ENCODE measurements at regions not wholly inside any gene's neighbourhood (a gene's known extent, or its start where the extent isn't known, plus 50 kb on each side); places are given as distances from the start of the nearest gene placed in this dataset.

DNA sequence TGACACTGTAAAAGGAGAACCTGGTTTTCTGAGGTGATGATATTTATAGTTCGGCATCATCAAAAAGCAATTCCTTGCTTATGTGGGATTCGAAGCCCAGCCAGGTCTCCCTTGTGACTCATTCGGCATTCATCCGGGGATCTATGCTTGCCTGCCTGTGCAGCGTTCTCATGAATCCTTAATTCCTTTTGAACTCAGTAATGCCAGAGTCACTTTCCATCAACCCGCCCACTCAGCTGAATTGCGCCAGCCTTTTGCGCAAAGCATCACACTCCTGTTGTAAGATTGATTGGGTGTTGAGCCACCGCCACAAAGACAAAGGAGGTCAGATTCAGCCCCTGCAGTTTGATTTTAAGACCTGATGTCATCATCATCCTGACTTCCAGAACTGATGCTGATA is 128.6 kb downstream of the SLC17A6 start:
- 78 to 84% (median 82%) methylated on average over 9 of the region's 9 CpGs for WGBS, 4 donors
- Histone ChIP-seq H3K36me3 (no peaks in the 10 kb centered on the region), H3K4me3 (no peak overlapping the region), H3K27me3 (no peaks in the 10 kb centered on the region), H3K9me3 (no peaks in the 10 kb centered on the region), H3K4me1 (no peaks in the 10 kb centered on the region), H3K27ac (no peak overlapping the region)
- ATAC-seq (no peak), DNase-seq (peak in 2 of 5 donors; percentile 12 to 17)
- intact Hi-C loops (cut with DNase I): no loop called here
- TF ChIP-seq POLR2A (IDR thresholded peaks at IDR 0.05): no peak
- TF ChIP-seq, protein P1, sequence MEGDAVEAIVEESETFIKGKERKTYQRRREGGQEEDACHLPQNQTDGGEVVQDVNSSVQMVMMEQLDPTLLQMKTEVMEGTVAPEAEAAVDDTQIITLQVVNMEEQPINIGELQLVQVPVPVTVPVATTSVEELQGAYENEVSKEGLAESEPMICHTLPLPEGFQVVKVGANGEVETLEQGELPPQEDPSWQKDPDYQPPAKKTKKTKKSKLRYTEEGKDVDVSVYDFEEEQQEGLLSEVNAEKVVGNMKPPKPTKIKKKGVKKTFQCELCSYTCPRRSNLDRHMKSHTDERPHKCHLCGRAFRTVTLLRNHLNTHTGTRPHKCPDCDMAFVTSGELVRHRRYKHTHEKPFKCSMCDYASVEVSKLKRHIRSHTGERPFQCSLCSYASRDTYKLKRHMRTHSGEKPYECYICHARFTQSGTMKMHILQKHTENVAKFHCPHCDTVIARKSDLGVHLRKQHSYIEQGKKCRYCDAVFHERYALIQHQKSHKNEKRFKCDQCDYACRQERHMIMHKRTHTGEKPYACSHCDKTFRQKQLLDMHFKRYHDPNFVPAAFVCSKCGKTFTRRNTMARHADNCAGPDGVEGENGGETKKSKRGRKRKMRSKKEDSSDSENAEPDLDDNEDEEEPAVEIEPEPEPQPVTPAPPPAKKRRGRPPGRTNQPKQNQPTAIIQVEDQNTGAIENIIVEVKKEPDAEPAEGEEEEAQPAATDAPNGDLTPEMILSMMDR (IDR thresholded peaks at IDR 0.05): no peak

DNA sequence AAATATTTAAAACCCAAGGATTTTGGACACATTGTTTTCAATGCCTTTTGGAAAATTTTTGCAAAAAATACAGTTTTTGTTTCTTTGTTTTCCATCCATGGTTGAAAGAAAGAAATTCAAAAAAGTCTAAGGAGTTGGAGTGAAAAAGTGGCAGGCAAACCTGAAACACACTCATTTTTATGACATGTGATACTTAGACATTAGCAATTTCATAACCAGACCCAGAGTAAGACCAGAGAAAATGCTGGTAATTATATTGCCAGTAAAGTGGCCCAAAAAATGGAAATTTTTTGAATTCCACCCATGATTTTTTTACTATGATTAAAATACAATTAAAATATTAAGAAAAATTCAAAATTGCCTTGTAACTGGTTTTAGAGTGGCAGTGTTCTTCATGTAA is 128.2 kb downstream of the SLC17A6 start:
- Histone ChIP-seq H3K27ac (no peak overlapping the region), H3K27me3 (no peaks in the 10 kb centered on the region), H3K9me3 (no peaks in the 10 kb centered on the region), H3K36me3 (no peaks in the 10 kb centered on the region), H3K4me3 (no peak overlapping the region), H3K4me1 (no peaks in the 10 kb centered on the region)
- ATAC-seq (no peak), DNase-seq (no peak)
- intact Hi-C loops (cut with DNase I): no loop called here
- no peak for TF ChIP-seq POLR2A (IDR thresholded peaks at IDR 0.05)
- TF ChIP-seq, protein P1 (IDR thresholded peaks at IDR 0.05): no peak

DNA sequence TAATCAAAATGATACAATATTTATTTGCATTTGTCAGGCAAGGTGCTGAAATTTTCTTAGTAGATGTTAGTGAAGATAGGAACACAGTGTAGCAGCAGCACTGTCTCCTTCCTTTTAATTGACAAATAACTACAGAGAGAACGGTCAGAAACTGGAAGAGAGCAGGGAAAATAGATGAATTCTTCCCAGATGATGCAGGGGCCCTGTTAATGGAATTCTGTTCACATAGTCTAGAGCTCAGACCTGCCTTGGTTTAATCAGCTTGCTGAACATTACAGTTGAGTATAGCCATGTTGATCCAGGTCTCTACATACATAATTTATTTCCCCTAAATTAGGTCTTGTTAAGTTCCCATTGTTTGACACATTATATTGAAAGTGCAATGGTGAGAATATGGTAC is 127.4 kb downstream of the SLC17A6 start:
- no peak overlapping the region for H3K27ac ChIP-seq
- intact Hi-C loops (cut with DNase I): loop anchor here in 1 of 10 donors (2.0 kb wide), 1 partner anchor 79 kb away; no protein-coding TSS in a partner anchor

DNA sequence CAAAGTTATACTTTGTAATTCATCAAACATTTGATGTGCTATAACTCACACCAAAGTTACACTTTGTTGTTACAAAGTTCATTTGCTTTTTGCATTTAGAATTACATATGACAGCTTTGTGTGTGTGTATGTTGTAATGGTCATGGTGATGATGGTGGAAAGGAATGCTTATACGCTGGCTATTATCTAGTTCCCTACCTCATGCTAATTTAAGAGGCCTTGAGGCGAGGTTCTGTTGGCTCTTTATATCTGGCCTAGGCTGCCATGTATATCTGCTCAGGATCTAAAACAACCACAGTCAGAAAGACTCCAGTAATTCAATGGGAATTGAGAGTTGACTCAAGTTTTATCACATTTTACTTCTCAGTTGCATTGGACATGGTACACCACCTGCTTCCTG is 123.4 kb downstream of the SLC17A6 start:
- no peak overlapping the region for H3K27ac ChIP-seq

More for the DNA sequence above, 127.4 kb downstream of the SLC17A6 start:
- H3K36me3 ChIP-seq: no peaks in the 10 kb centered on the region
- H3K4me3 ChIP-seq: no peak overlapping the region
- no peaks in the 10 kb centered on the region for H3K27me3 ChIP-seq
- ATAC-seq: no peak
- 56 to 70% (median 67%) methylated on average over 1 of the region's 1 CpG for WGBS, 4 donors
- H3K4me1 ChIP-seq: no peaks in the 10 kb centered on the region
- DNase-seq: no peak
- TF ChIP-seq, protein P1 (IDR thresholded peaks at IDR 0.05): no peak
- TF ChIP-seq POLR2A (IDR thresholded peaks at IDR 0.05): no peak
- no peaks in the 10 kb centered on the region for H3K9me3 ChIP-seq

More for the DNA sequence above, 123.4 kb downstream of the SLC17A6 start:
- TF ChIP-seq, protein P1 (IDR thresholded peaks at IDR 0.05): no peak
- no peak for TF ChIP-seq POLR2A (IDR thresholded peaks at IDR 0.05)
- DNase-seq: no peak
- Histone ChIP-seq H3K9me3 (no peaks in the 10 kb centered on the region), H3K27me3 (no peaks in the 10 kb centered on the region), H3K4me3 (no peak overlapping the region), H3K4me1 (no peaks in the 10 kb centered on the region), H3K36me3 (no peaks in the 10 kb centered on the region)
- WGBS, 4 donors: 73 to 93% (median 86%) methylated on average over 2 of the region's 2 CpGs
- intact Hi-C loops (cut with DNase I): no loop called here
- ATAC-seq: no peak
